ENCODE measurements at regions not wholly inside any gene's neighbourhood (a gene's known extent, or its start where the extent isn't known, plus 50 kb on each side); places are given as distances from the start of the nearest gene placed in this dataset.

DNA sequence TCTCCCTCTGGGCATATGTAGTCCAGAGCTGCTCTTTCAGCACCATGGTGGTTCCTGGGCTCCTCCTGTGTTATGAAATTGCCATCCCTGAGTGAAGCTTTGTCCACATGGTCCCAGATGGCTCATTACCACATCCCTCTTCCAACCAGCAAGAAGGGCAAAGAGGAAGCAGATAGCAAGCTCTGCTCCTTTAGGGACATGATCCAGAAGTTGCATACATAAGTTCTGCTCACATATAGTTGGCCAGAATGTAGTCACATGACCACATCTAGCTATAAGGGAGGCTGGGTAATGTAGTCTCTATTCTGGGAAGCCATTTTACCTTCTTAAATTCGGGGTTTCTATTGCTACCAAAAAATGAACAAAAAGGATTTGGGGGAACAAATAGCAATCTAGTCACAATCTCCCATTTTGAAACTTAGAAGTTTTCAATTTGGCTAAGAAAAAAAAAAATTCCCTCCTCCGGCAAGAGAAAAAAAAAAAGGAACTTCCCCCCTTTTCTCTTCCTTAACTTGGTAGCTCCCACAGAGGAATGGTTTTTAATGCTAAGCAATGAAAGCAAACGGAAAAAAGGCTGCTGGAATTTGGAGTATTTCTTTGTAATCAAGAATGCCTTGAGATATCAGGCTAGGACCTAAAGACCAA lies 88.2 kb upstream of the USP9X start:
- TF ChIP-seq, protein P1, sequence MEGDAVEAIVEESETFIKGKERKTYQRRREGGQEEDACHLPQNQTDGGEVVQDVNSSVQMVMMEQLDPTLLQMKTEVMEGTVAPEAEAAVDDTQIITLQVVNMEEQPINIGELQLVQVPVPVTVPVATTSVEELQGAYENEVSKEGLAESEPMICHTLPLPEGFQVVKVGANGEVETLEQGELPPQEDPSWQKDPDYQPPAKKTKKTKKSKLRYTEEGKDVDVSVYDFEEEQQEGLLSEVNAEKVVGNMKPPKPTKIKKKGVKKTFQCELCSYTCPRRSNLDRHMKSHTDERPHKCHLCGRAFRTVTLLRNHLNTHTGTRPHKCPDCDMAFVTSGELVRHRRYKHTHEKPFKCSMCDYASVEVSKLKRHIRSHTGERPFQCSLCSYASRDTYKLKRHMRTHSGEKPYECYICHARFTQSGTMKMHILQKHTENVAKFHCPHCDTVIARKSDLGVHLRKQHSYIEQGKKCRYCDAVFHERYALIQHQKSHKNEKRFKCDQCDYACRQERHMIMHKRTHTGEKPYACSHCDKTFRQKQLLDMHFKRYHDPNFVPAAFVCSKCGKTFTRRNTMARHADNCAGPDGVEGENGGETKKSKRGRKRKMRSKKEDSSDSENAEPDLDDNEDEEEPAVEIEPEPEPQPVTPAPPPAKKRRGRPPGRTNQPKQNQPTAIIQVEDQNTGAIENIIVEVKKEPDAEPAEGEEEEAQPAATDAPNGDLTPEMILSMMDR (IDR thresholded peaks at IDR 0.05): no peak
- Histone ChIP-seq H3K9me3 (ENCODE audit: control insufficient read depth, low read length) (no peaks in the 10 kb centered on the region), H3K9ac (no peak overlapping the region), H3K4me3 (ENCODE audit: low read depth, low read length) (peak overlapping the region; percentile 42), H3K79me2 (no peaks in the 10 kb centered on the region), H2AFZ (peak overlapping the region; percentile 53), H3K4me2 (ENCODE audit: low read length) (peak overlapping the region; percentile 68), H3K4me1 (no peaks in the 10 kb centered on the region), H3K36me3 (ENCODE audit: control insufficient read depth, insufficient read depth, low read length) (no peaks in the 10 kb centered on the region), H3K27me3 (ENCODE audit: control insufficient read depth, insufficient read depth, low read length) (no peaks in the 10 kb centered on the region), H3K27ac (no peak overlapping the region)

GRCh38 chrX:40998123-40998522 lies 87.1 kb upstream of the USP9X start:
- Histone ChIP-seq H3K27ac (no peak overlapping the region), H2AFZ (no peak overlapping the region), H3K9ac (no peak overlapping the region), H3K9me3 (ENCODE audit: control insufficient read depth, low read length) (no peaks in the 10 kb centered on the region), H3K36me3 (ENCODE audit: control insufficient read depth, insufficient read depth, low read length) (no peaks in the 10 kb centered on the region), H3K27me3 (ENCODE audit: control insufficient read depth, insufficient read depth, low read length) (no peaks in the 10 kb centered on the region), H3K4me2 (ENCODE audit: low read length) (no peak overlapping the region), H3K79me2 (no peaks in the 10 kb centered on the region), H3K4me1 (no peaks in the 10 kb centered on the region), H3K4me3 (ENCODE audit: low read depth, low read length) (no peak overlapping the region)
- TF ChIP-seq, protein P1 (IDR thresholded peaks at IDR 0.05): no peak

GRCh38 chrX:41001327-41001726 lies 83.9 kb upstream of the USP9X start:
- no peak overlapping the region for H3K9ac ChIP-seq
- H3K36me3 ChIP-seq (ENCODE audit: control insufficient read depth, insufficient read depth, low read length): no peaks in the 10 kb centered on the region
- no peak overlapping the region for H2AFZ ChIP-seq
- H3K4me2 ChIP-seq (ENCODE audit: low read length): no peak overlapping the region
- TF ChIP-seq, protein P1 (IDR thresholded peaks at IDR 0.05): no peak
- no peak overlapping the region for H3K4me3 ChIP-seq (ENCODE audit: low read depth, low read length)
- H3K79me2 ChIP-seq: no peaks in the 10 kb centered on the region
- no peak overlapping the region for H3K27ac ChIP-seq
- H3K4me1 ChIP-seq: no peaks in the 10 kb centered on the region
- no peaks in the 10 kb centered on the region for H3K9me3 ChIP-seq (ENCODE audit: control insufficient read depth, low read length)
- no peaks in the 10 kb centered on the region for H3K27me3 ChIP-seq (ENCODE audit: control insufficient read depth, insufficient read depth, low read length)

DNA sequence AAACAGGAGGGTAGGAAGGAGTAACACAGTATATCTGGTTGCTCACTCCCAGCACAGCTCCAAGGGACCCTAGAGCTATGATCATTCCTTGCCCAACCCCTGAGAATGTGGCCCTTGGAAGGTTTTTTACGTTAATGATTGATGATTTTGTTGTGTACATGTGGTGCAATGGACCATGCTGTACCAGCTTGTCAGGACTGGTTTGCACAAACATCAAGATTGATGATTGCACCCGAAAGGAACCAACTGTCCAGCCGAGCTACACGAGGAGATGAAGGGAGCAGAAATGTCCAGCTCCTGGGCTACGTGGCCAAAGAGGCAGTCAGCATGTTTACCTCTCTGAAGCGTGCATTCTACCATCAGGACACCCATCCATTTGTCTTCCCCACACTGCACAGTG lies 83.2 kb upstream of the USP9X start:
- Histone ChIP-seq H3K4me2 (ENCODE audit: low read length) (no peak overlapping the region), H3K79me2 (no peaks in the 10 kb centered on the region), H2AFZ (no peak overlapping the region), H3K9ac (no peak overlapping the region), H3K27me3 (ENCODE audit: control insufficient read depth, insufficient read depth, low read length) (no peaks in the 10 kb centered on the region), H3K9me3 (ENCODE audit: control insufficient read depth, low read length) (no peaks in the 10 kb centered on the region), H3K36me3 (ENCODE audit: control insufficient read depth, insufficient read depth, low read length) (no peaks in the 10 kb centered on the region), H3K4me3 (ENCODE audit: low read depth, low read length) (no peak overlapping the region), H3K4me1 (no peaks in the 10 kb centered on the region), H3K27ac (no peak overlapping the region)
- TF ChIP-seq, protein P1 (IDR thresholded peaks at IDR 0.05): no peak

Data from parathyroid adenoma (tissue), 2 donors.